ENCODE measurements at regions not wholly inside any gene's neighbourhood (a gene's known extent, or its start where the extent isn't known, plus 50 kb on each side); places are given as distances from the start of the nearest gene placed in this dataset.

GRCh38 chr9:7676609-7677156, 122.9 kb downstream of the DMAC1 start:
- no peak for TF ChIP-seq CTCF (IDR thresholded peaks at IDR 0.05; ENCODE audit: low read depth, low read length)
- H3K27me3 ChIP-seq = no peaks in the 10 kb centered on the region
- no peaks in the 10 kb centered on the region for H3K4me1 ChIP-seq (ENCODE audit: low read depth)
- H3K4me3 ChIP-seq = no peak overlapping the region
- H3K9me3 ChIP-seq (ENCODE audit: low read depth) = no peaks in the 10 kb centered on the region
- no peak overlapping the region for H3K27ac ChIP-seq
- no peak for DNase-seq (ENCODE audit: low read depth in 1 of 2, low spot score in 1 of 2)
- H3K36me3 ChIP-seq = no peaks in the 10 kb centered on the region

- no peak for TF ChIP-seq CTCF (IDR thresholded peaks at IDR 0.05; ENCODE audit: low read depth, low read length)
- DNase-seq (ENCODE audit: low read depth in 1 of 2, low spot score in 1 of 2) = no peak
- H3K4me1 ChIP-seq (ENCODE audit: low read depth) = no peaks in the 10 kb centered on the region
- no peak overlapping the region for H3K4me3 ChIP-seq
- H3K36me3 ChIP-seq = no peaks in the 10 kb centered on the region
- no peaks in the 10 kb centered on the region for H3K9me3 ChIP-seq (ENCODE audit: low read depth)
- no peaks in the 10 kb centered on the region for H3K27me3 ChIP-seq
- H3K27ac ChIP-seq = no peak overlapping the region
These were observed 127.7 kb downstream of the DMAC1 start for GRCh38 chr9:7671847-7672246.

- no peaks in the 10 kb centered on the region for H3K27me3 ChIP-seq
- H3K4me1 ChIP-seq (ENCODE audit: low read depth) = no peaks in the 10 kb centered on the region
These were observed 131.0 kb downstream of the DMAC1 start for GRCh38 chr9:7668541-7668940.

GRCh38 chr9:7665874-7666273, 133.7 kb downstream of the DMAC1 start:
- no peak for TF ChIP-seq CTCF (IDR thresholded peaks at IDR 0.05; ENCODE audit: low read depth, low read length)
- Histone ChIP-seq H3K27ac (no peak overlapping the region), H3K4me1 (ENCODE audit: low read depth) (no peaks in the 10 kb centered on the region), H3K27me3 (no peaks in the 10 kb centered on the region), H3K36me3 (no peaks in the 10 kb centered on the region), H3K4me3 (no peak overlapping the region), H3K9me3 (ENCODE audit: low read depth) (no peaks in the 10 kb centered on the region)
- DNase-seq (ENCODE audit: low read depth in 1 of 2, low spot score in 1 of 2) = no peak

More at GRCh38 chr9:7668541-7668940, 131.0 kb downstream of the DMAC1 start:
- no peak overlapping the region for H3K27ac ChIP-seq
- TF ChIP-seq CTCF (IDR thresholded peaks at IDR 0.05; ENCODE audit: low read depth, low read length) = no peak
- H3K9me3 ChIP-seq (ENCODE audit: low read depth) = no peaks in the 10 kb centered on the region
- DNase-seq (ENCODE audit: low read depth in 1 of 2, low spot score in 1 of 2) = no peak
- no peak overlapping the region for H3K4me3 ChIP-seq
- H3K36me3 ChIP-seq = no peaks in the 10 kb centered on the region

GRCh38 chr9:7659766-7660165, 139.8 kb downstream of the DMAC1 start:
- H3K4me3 ChIP-seq = no peak overlapping the region
- no peak for DNase-seq (ENCODE audit: low read depth in 1 of 2, low spot score in 1 of 2)
- no peak overlapping the region for H3K27ac ChIP-seq
- no peaks in the 10 kb centered on the region for H3K27me3 ChIP-seq
- no peak for TF ChIP-seq CTCF (IDR thresholded peaks at IDR 0.05; ENCODE audit: low read depth, low read length)
- no peaks in the 10 kb centered on the region for H3K36me3 ChIP-seq
- H3K9me3 ChIP-seq (ENCODE audit: low read depth) = no peaks in the 10 kb centered on the region
- no peaks in the 10 kb centered on the region for H3K4me1 ChIP-seq (ENCODE audit: low read depth)

GRCh38 chr9:7656636-7657035, 142.9 kb downstream of the DMAC1 start:
- TF ChIP-seq CTCF (IDR thresholded peaks at IDR 0.05; ENCODE audit: low read depth, low read length) = no peak
- DNase-seq (ENCODE audit: low read depth in 1 of 2, low spot score in 1 of 2) = peak in 1 of 2 donors; percentile 36

More at GRCh38 chr9:7656636-7657035, 142.9 kb downstream of the DMAC1 start:
- Histone ChIP-seq H3K9me3 (ENCODE audit: low read depth) (no peaks in the 10 kb centered on the region), H3K27me3 (no peaks in the 10 kb centered on the region), H3K4me1 (ENCODE audit: low read depth) (no peaks in the 10 kb centered on the region), H3K27ac (no peak overlapping the region), H3K36me3 (no peaks in the 10 kb centered on the region), H3K4me3 (no peak overlapping the region)
